ENCODE measurements at regions not wholly inside any gene's neighbourhood (a gene's known extent, or its start where the extent isn't known, plus 50 kb on each side); places are given as distances from the start of the nearest gene placed in this dataset.

DNA sequence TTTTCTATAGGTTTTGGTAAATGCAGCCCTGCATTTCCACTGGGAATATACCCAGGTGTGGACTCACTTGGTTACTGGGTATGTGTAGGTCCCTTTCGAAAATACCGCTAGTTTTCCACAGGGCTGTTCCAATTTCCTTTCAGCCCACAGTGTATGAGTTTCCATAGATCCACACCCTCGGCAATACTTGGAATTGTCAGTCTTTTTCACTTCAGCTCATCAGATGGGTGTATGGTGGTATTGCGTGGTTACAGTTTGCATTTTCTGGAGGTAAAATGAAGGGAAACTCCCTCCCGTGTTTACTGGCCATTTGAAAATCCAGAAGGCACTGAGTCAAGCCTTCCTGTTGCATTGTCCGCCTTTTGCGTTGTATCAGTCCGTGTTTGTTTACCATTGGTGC, 453.6 kb downstream of the CDH26 start:
- Mint-ChIP-seq H3K27me3 (ENCODE audit: low read depth) (no peaks in the 10 kb centered on the region), H3K27ac (ENCODE audit: unreplicated experiment) (no peak overlapping the region), H3K36me3 (ENCODE audit: low read depth) (peaks cover 3% of the 10 kb centered on the region), H3K9me3 (peaks cover 6% of the 10 kb centered on the region), H3K4me3 (no peak overlapping the region), H3K4me1 (peaks cover 21% of the 10 kb centered on the region)
- DNase-seq (ENCODE audit: low read depth, low spot score) = no peak
- TF ChIP-seq, protein P1, sequence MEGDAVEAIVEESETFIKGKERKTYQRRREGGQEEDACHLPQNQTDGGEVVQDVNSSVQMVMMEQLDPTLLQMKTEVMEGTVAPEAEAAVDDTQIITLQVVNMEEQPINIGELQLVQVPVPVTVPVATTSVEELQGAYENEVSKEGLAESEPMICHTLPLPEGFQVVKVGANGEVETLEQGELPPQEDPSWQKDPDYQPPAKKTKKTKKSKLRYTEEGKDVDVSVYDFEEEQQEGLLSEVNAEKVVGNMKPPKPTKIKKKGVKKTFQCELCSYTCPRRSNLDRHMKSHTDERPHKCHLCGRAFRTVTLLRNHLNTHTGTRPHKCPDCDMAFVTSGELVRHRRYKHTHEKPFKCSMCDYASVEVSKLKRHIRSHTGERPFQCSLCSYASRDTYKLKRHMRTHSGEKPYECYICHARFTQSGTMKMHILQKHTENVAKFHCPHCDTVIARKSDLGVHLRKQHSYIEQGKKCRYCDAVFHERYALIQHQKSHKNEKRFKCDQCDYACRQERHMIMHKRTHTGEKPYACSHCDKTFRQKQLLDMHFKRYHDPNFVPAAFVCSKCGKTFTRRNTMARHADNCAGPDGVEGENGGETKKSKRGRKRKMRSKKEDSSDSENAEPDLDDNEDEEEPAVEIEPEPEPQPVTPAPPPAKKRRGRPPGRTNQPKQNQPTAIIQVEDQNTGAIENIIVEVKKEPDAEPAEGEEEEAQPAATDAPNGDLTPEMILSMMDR (conservative IDR thresholded peaks at IDR 0.05) = no peak

DNA sequence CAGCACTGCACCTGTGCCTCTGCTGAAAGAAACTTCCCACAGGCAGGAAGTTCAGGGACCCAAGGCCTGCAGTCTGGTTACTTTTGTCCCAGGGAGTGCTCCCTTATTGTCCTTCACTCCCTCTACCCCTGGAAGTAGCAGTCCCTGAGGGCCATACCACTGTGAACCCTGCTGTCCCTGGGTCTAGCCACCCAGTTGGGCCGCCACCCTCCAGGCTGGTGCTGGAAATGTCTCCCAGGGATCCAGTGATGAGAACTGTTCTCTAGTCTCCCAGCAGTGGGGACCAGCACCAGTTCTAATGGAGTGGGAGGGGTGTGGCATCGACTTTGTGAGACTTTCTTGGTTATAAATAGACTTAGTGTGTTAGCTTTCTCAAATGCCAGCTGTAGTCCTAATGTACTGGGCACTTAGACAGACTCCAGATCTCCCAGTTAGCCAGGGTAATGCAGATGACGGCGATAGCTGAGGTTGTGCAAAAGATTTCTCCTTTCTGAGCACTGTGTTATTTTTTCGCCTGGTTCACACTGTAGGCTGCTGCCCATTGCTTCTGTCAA, 462.5 kb downstream of the CDH26 start:
- Mint-ChIP-seq H3K4me3 (no peak overlapping the region), H3K27me3 (ENCODE audit: low read depth) (no peaks in the 10 kb centered on the region), H3K27ac (ENCODE audit: unreplicated experiment) (no peak overlapping the region), H3K9me3 (peaks cover 2% of the 10 kb centered on the region), H3K36me3 (ENCODE audit: low read depth) (no peaks in the 10 kb centered on the region), H3K4me1 (no peaks in the 10 kb centered on the region)
- no peak for DNase-seq (ENCODE audit: low read depth, low spot score)
- TF ChIP-seq, protein P1 (conservative IDR thresholded peaks at IDR 0.05) = no peak

DNA sequence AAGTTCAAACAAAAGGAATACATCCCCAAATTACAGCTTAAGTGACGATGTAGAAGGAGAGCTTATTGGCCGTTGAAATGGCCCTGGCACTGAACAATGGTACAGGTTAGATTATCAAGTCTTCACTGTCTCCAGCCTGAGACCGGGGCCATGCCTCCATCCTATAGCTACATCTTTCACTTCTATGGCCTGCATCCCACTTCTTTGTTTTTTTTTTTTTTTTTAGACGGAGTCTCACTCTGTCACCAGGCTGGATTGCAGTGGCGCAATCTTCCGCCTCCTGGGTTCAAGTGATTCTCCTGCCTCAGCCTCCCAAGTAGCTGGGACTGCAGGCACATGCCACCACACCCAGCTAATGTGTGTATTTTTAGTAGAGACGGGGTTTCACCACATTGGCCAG, 464.6 kb downstream of the CDH26 start:
- no peaks in the 10 kb centered on the region for H3K27me3 Mint-ChIP-seq (ENCODE audit: low read depth)
- no peak for DNase-seq (ENCODE audit: low read depth, low spot score)
- H3K9me3 Mint-ChIP-seq = peaks cover 2% of the 10 kb centered on the region
- no peak overlapping the region for H3K27ac Mint-ChIP-seq (ENCODE audit: unreplicated experiment)
- H3K4me1 Mint-ChIP-seq = no peaks in the 10 kb centered on the region
- no peak overlapping the region for H3K4me3 Mint-ChIP-seq
- TF ChIP-seq, protein P1 (conservative IDR thresholded peaks at IDR 0.05) = no peak
- H3K36me3 Mint-ChIP-seq (ENCODE audit: low read depth) = no peaks in the 10 kb centered on the region

DNA sequence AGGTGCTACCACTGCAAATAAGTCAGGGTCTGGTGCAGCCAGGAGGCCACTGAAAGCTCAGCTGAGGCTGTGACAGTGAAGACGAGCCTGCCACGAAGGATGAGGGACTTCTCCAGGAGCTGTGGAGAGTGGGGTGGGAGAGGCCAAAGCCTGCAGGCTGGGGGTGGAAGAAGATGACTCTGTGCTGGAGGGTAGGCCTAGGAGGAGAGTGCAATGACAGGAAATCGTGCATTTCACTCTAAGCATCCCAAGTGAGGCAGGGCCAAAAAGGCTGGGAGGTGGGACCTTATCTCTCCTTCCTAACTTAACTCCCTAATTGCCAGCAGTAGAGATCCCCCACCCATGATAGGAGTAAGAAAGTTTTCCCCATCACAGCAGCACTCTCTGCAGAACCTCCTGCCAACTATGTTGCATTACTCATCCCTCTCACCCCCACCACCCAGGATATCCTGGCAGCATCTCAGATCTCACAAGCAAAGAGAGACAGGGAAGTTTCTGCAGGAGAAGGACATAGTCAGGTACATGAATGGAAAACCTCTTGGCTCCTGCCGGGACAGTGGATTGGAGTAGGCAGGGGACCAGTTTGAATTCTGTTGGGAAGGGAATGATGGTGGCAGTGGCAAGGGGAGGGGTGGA, 466.2 kb downstream of the CDH26 start:
- H3K27ac Mint-ChIP-seq (ENCODE audit: unreplicated experiment) = no peak overlapping the region
- DNase-seq (ENCODE audit: low read depth, low spot score) = no peak
- TF ChIP-seq, protein P1 (conservative IDR thresholded peaks at IDR 0.05) = no peak
- H3K36me3 Mint-ChIP-seq (ENCODE audit: low read depth) = no peaks in the 10 kb centered on the region
- H3K27me3 Mint-ChIP-seq (ENCODE audit: low read depth) = no peaks in the 10 kb centered on the region
- no peaks in the 10 kb centered on the region for H3K4me1 Mint-ChIP-seq
- H3K9me3 Mint-ChIP-seq = peaks cover 2% of the 10 kb centered on the region
- H3K4me3 Mint-ChIP-seq = no peak overlapping the region

DNA sequence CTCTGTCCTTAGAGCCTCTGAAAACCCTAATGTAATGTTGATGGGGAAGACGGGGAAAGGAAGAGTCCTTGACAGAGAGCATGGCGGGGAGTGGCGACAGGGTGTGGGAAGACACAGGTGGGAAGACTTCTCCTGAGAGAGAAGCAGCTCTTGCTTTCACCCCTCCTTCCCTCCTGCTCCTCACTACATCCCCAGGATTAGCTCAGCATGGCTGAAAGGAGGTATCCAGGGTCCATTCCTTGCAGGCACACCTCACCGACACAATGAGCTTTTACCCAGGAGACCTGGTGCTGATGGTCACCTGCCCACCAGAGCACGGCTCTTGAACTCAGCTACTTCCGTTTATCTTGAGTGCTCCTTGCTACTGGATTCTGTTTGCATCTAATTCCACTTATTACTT, 469.3 kb downstream of the CDH26 start:
- no peaks in the 10 kb centered on the region for H3K27me3 Mint-ChIP-seq (ENCODE audit: low read depth)
- H3K4me3 Mint-ChIP-seq = no peak overlapping the region
- no peaks in the 10 kb centered on the region for H3K4me1 Mint-ChIP-seq
- H3K36me3 Mint-ChIP-seq (ENCODE audit: low read depth) = no peaks in the 10 kb centered on the region
- DNase-seq (ENCODE audit: low read depth, low spot score) = no peak
- H3K27ac Mint-ChIP-seq (ENCODE audit: unreplicated experiment) = no peak overlapping the region
- TF ChIP-seq, protein P1 (conservative IDR thresholded peaks at IDR 0.05) = no peak
- no peaks in the 10 kb centered on the region for H3K9me3 Mint-ChIP-seq

All from neural crest cell (in vitro differentiated cells).